ENCODE measurements at regions not wholly inside any gene's neighbourhood (a gene's known extent, or its start where the extent isn't known, plus 50 kb on each side); places are given as distances from the start of the nearest gene placed in this dataset.

DNA sequence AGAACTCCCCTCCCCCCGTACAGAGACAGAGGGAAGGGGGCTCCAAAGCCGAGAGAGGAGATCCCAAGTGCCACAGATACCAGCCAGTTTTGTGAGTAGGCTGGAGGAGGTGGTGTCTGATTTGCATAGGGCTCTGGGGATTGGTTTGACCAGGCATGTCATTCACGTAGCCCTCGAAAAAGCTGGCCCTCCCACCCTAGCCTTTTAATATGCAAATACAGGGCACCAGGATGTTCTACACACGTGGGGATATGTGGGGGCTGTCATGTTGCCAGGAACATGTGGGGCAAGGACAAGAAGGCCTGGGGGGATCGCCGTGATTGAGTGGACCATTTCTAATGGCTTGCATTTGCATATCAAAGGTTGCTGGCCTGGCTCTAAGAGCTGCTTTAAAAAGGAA is 272.9 kb downstream of the PPP1R2C start:
- no peaks in the 10 kb centered on the region for H3K9me3 ChIP-seq (ENCODE audit: control insufficient read depth in 1 of 2, insufficient read depth in 1 of 2, low read depth in 1 of 2, low read length in 2 of 2)
- H3K4me1 ChIP-seq (ENCODE audit: control insufficient read depth in 1 of 2, insufficient read depth in 2 of 2, low read length in 2 of 2): no peaks in the 10 kb centered on the region
- H3K27me3 ChIP-seq (ENCODE audit: insufficient read depth, low read length): no peaks in the 10 kb centered on the region
- BruUV-seq (replicated peaks): no TSS peak
- no peak overlapping the region for H3K27ac ChIP-seq (ENCODE audit: low read depth, low read length)
- no peak overlapping the region for H3K9ac ChIP-seq (ENCODE audit: low read length)
- RAD21 ChIA-PET (ENCODE audit: low non-redundant PET in 1 of 2, low total read pairs in 2 of 2, uncharacterized antibody in 2 of 2, unreplicated experiment in 2 of 2): no interaction called here
- no peak overlapping the region for H3K4me2 ChIP-seq (ENCODE audit: low read length)
- H3K79me2 ChIP-seq (ENCODE audit: insufficient read depth, low read length): no peaks in the 10 kb centered on the region
- intact Hi-C loops (cut with micrococcal nuclease): no loop called here
- H3K4me3 ChIP-seq (replicated peaks in 1 of 2; ENCODE audit: low read depth in 1 of 2, low read length in 2 of 2): no peak overlapping the region
- CTCF ChIA-PET: no interaction called here
- POLR2A ChIA-PET: no interaction called here
- no peaks in the 10 kb centered on the region for H3K36me3 ChIP-seq (ENCODE audit: control insufficient read depth in 1 of 2, insufficient read depth in 2 of 2, low read length in 2 of 2)
- no peak for TF ChIP-seq SRF (IDR thresholded peaks at IDR 0.05; ENCODE audit: low read depth)
- TF ChIP-seq FOSL1 (IDR thresholded peaks at IDR 0.05; ENCODE audit: low read depth): no peak
- TF ChIP-seq, protein P1, sequence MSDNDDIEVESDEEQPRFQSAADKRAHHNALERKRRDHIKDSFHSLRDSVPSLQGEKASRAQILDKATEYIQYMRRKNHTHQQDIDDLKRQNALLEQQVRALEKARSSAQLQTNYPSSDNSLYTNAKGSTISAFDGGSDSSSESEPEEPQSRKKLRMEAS (IDR thresholded peaks at IDR 0.05): no peak
- H4K20me1 ChIP-seq (ENCODE audit: insufficient read depth): no peaks in the 10 kb centered on the region
- H3K9me2 ChIP-seq (ENCODE audit: insufficient read depth): no peaks in the 10 kb centered on the region
- H2AFZ ChIP-seq (ENCODE audit: low read depth, low read length, poor library complexity, severe bottlenecking): no peak overlapping the region
- DNase-seq (ENCODE audit: low read depth, low spot score) (no peak), ATAC-seq (no peak)

GRCh38 chrX:42499620-42500019 is 278.3 kb downstream of the PPP1R2C start:
- H3K4me3 ChIP-seq (replicated peaks in 1 of 2; ENCODE audit: low read depth in 1 of 2, low read length in 2 of 2): no peak overlapping the region
- DNase-seq (ENCODE audit: low read depth, low spot score): no peak
- H3K36me3 ChIP-seq (ENCODE audit: control insufficient read depth in 1 of 2, insufficient read depth in 2 of 2, low read length in 2 of 2): no peaks in the 10 kb centered on the region
- no peaks in the 10 kb centered on the region for H4K20me1 ChIP-seq (ENCODE audit: insufficient read depth)
- no peak for TF ChIP-seq CBX3 (IDR thresholded peaks at IDR 0.05; ENCODE audit: low read depth)
- TF ChIP-seq, protein P2, sequence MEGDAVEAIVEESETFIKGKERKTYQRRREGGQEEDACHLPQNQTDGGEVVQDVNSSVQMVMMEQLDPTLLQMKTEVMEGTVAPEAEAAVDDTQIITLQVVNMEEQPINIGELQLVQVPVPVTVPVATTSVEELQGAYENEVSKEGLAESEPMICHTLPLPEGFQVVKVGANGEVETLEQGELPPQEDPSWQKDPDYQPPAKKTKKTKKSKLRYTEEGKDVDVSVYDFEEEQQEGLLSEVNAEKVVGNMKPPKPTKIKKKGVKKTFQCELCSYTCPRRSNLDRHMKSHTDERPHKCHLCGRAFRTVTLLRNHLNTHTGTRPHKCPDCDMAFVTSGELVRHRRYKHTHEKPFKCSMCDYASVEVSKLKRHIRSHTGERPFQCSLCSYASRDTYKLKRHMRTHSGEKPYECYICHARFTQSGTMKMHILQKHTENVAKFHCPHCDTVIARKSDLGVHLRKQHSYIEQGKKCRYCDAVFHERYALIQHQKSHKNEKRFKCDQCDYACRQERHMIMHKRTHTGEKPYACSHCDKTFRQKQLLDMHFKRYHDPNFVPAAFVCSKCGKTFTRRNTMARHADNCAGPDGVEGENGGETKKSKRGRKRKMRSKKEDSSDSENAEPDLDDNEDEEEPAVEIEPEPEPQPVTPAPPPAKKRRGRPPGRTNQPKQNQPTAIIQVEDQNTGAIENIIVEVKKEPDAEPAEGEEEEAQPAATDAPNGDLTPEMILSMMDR (IDR thresholded peaks at IDR 0.05 in 2 of 3, conservative IDR thresholded peaks at IDR 0.05 in 1 of 3; ENCODE audit: borderline replicate concordance in 1 of 3, insufficient read depth in 1 of 3, low read depth in 2 of 3, low read length in 2 of 3): no peak
- no peak for TF ChIP-seq SIN3A (IDR thresholded peaks at IDR 0.05; ENCODE audit: low read depth)
- no peak for TF ChIP-seq YY1 (IDR thresholded peaks at IDR 0.05; ENCODE audit: extremely low read depth, insufficient replicate concordance, low read depth, low read length)
- TF ChIP-seq REST (IDR thresholded peaks at IDR 0.05; ENCODE audit: low read depth): no peak
- TF ChIP-seq ZFX (IDR thresholded peaks at IDR 0.05): no peak
- no peak overlapping the region for H2AFZ ChIP-seq (ENCODE audit: low read depth, low read length, poor library complexity, severe bottlenecking)
- RAD21 ChIA-PET (ENCODE audit: low non-redundant PET in 1 of 2, low total read pairs in 2 of 2, uncharacterized antibody in 2 of 2, unreplicated experiment in 2 of 2): no interaction called here
- H3K9me2 ChIP-seq (ENCODE audit: insufficient read depth): no peaks in the 10 kb centered on the region
- no peaks in the 10 kb centered on the region for H3K4me1 ChIP-seq (ENCODE audit: control insufficient read depth in 1 of 2, insufficient read depth in 2 of 2, low read length in 2 of 2)
- no TSS peak for BruUV-seq (replicated peaks)
- intact Hi-C loops (cut with micrococcal nuclease): no loop called here
- no peaks in the 10 kb centered on the region for H3K9me3 ChIP-seq (ENCODE audit: control insufficient read depth in 1 of 2, insufficient read depth in 1 of 2, low read depth in 1 of 2, low read length in 2 of 2)
- no peak overlapping the region for H3K4me2 ChIP-seq (ENCODE audit: low read length)
- CTCF ChIA-PET: no interaction called here
- ATAC-seq: no peak
- no peak overlapping the region for H3K27ac ChIP-seq (ENCODE audit: low read depth, low read length)
- H3K79me2 ChIP-seq (ENCODE audit: insufficient read depth, low read length): no peaks in the 10 kb centered on the region
- H3K9ac ChIP-seq (ENCODE audit: low read length): no peak overlapping the region
- POLR2A ChIA-PET: no interaction called here
- no peaks in the 10 kb centered on the region for H3K27me3 ChIP-seq (ENCODE audit: insufficient read depth, low read length)
